NCI-H2227 (cell line): ENCODE measurements at regions not wholly inside any gene's neighbourhood (a gene's known extent, or its start where the extent isn't known, plus 50 kb on each side); places are given as distances from the start of the nearest gene placed in this dataset.

Source experiments
- DNase-seq: peaks from one replicate; lab custom pipeline; 2025; ENCODE audit not compliant: unreplicated experiment; lab: John Stamatoyannopoulos, UW

DNA sequence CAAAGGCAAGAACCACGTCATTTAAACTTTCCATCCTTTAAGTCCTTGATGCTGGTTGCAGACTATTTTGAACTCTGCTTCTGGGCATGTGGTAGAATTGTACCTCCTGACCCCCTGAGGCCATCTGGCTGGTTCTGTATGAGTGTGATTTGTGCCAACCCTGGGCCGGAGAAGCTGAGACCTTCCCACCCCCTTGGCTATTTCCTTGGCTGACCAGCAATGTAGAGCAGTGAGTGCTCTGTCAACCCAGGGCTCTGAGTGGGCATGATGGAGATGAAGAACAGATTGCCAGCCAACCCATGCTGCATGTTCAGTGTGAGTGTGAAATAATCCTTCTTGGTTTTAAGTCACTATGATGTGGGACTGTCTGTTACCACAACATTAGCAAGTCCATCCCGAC, 82.1 kb upstream of the RASGRP1 start:
- no peak for DNase-seq

DNA sequence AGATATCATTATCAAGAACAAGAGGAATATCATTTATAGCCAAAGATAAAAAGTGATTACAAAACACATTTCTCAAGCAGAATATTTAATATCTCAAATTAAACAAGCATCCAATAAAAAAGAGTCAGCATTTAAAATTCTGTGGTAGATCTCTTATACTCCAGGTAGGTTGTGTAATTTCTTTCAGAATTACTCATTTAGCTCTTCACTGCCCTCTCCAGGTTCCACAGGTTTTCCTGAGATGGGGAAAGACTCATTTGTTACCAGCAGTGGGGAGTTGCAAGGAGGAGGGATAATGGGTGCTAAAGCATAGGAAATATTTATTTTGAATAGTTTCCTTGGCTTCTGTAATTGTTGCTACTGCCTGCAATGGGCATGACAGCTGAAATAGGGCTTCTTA, 83.1 kb upstream of the RASGRP1 start:
- no peak for DNase-seq

DNA sequence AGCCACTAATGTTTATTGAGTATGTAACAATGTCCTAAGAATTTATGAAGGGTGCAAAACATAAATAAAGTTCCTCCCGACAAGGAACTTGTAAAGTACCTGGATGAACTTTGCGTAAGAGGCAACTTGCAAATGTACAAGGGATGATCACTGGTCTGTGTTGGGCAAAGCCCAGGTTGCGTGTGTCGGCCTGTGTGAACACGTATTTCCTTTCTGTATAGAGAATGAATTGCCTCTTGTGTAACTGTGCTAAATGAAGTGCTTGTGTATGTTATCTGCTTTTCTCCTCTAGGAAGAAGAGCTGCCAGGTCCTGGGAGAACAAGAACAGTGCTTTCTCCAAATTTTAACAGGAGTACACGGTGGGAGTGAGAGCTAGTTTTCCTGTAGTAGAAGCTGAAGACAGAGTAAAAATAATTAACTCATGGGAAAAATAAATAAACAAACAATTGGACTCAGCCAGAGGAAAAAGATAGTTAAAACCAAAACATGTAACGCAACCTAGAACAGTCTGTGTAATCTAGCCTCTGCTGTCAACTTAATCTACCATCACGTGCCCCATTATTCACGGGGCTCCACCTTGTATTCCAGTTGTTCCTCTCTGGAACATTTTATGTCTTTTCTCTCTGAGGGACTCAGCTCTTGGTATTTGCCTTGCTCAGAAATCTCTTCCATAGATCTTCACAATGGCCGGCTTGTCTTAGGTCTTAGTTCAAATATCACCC, 83.7 kb upstream of the RASGRP1 start:
- no peak for DNase-seq

GRCh38 chr15:38650384-38650783, 85.8 kb upstream of the RASGRP1 start:
- DNase-seq = no peak

GRCh38 chr15:38650936-38651327, 86.3 kb upstream of the RASGRP1 start:
- DNase-seq = no peak

DNA sequence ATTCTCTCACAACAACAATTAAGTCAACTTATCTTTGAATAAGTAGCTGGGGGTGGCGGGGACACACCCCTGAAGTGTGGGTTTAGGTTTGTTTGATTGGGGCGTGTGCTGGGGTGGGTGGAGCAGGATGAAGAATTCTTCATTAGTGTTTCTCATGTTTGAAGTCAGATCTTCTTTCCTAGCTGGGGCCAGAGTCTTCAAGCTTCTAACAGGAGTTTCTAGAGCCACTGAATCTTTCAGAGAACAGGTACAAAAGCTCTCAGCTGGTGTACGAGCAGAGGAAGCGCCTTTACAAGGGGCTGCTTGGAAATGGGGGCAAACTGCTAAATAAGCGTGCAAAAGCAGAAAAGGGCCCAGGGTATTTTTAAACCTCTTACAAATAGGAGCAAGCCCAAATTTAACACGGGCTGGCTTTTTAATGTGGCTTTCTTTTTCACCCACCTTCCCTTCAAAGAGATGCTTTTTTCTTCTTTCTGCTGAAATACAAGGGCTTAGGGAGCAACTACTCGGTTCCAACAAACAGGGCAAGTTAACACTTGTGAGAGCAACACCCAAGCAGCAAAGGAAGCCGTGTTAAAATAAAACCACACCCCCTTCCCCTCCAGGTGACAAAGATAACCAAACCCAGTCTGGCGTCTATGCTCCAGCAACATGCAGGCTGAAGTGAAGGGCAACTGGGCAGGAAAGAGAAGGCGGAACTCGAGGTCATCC, 86.9 kb upstream of the RASGRP1 start:
- DNase-seq = no peak

DNA sequence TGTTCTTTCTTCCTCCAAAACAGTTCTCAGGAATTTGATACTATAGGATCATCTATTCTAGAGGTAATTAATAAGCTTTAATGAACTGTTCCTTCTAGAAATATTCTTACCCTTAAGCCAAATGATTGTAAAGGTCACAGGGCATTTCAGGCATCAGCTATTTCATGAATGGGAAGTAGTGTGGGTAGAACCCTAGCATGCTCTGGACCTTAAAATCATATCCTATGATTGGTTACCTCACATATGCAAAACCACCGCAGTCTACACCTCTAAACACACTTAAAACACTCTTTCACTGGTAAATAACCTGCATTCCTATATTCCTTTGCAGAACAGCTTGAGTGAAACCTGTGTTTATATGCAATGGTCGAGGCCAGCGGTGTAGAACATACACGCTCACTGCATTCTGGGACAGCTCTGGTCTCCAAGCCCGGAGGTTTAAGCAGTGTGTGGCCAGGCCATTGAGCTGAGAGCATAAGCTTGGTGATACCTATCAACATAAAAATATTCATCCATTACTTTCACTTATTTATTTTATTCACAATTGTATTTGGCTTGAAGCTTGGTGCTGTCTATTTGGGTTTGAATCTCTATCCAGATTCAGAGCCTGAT, 87.7 kb upstream of the RASGRP1 start:
- no peak for DNase-seq

- no peak for DNase-seq
Observed at GRCh38 chr15:38652998-38653397, 88.4 kb upstream of the RASGRP1 start.

DNA sequence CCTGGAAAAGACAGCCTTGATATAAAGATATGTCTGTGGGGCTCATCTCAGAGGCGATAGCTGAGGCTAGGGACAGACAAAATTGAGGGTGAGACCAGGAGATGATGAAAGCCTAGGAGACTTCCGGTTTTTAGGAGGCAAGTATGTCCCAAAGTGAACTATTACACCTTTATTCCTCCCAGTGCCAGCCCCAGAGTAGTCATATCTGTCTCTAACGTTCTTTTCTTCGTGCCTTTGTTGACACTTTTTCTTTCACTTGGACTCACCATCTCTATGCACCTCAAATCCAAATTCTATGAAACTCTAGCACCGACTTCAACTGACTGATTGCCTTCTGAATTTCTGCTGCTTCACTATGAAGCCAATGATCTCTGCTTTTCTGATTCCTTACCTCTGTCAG, 93.8 kb upstream of the RASGRP1 start:
- no peak for DNase-seq

DNA sequence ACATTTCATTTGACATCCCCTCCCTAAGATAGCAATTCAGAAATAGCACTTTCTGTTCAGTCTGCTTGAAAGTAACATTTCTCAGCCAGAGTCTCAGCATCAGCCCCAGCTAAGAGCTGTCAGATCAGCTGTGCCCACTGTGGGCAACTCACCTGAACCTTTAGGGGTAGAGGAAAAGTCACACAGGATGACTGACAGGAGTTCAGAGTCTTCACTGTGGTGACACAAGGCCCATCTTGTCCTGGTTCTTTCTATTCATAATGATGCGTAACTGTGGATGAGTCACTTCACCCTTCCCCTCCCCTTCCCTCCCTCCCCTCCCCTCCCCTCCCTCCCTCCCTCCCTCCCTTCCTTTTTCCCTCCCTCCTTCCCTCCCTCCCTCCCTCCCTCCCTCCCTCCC, 96.1 kb upstream of the RASGRP1 start:
- no peak for DNase-seq

- DNase-seq = no peak
Observed at GRCh38 chr15:38662033-38662802, 97.6 kb upstream of the RASGRP1 start.

GRCh38 chr15:38662805-38663204, 98.2 kb upstream of the RASGRP1 start:
- no peak for DNase-seq

- no peak for DNase-seq
Observed at GRCh38 chr15:38665586-38666305, 101.1 kb upstream of the RASGRP1 start.

DNA sequence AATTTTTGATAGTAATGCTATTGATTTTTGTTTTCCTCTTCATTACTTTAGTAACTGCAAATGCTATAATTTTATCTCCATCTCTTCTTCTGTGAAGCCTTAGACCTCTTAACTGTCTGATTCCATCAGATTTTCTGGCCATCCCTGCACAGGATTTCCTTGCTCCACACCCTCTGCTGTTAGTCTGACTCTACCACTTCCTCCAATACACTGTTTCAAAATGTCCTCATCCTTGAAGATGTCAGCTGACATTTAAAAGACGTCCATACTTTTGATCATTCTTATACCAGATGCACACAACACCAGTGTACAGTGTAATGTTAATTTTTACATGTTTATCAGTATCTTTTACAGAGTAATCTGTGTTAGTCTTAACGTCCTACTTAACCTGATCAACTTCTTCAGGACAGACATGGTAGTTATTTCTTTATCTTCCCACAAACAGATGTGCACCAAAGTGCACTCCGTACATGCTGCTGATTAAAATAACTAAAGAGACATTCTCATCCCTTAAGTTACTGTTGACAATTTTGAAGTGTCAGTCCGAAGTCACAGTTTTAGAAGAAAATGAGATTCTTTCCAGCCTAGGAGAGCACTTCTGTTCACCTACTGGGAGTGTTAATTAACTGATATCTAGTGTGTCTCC, 102.4 kb upstream of the RASGRP1 start:
- no peak for DNase-seq

- DNase-seq = no peak
Observed at GRCh38 chr15:38667890-38668850, 103.6 kb upstream of the RASGRP1 start.

DNA sequence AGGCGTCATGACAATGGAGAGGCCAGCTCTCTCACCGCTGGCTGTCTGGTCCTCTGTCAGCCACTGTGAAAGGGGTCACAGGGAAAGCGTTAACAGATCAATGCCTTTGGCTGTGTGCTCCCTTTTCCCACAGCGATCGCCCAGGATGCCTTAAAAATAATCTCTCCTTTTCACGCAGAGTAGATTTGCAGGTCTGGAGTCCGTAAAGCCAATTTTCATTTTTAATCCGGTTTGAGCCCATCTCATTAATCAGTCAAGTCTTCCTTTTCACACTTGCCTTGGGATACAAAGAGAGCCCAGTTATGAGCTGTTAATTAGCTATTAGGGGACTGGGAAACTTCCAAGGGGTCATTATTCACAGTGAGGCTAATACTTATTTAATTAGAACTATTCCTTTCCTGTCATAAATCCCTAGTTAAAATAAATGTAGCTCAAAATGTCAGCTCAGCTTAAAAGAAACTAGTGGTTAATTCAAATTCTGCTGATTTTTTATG, 104.3 kb upstream of the RASGRP1 start:
- DNase-seq = no peak

- DNase-seq = no peak
Observed at GRCh38 chr15:38670128-38671005, 105.8 kb upstream of the RASGRP1 start.

GRCh38 chr15:38671006-38671387, 106.4 kb upstream of the RASGRP1 start:
- DNase-seq = no peak
